ENCODE measurements at regions not wholly inside any gene's neighbourhood (a gene's known extent, or its start where the extent isn't known, plus 50 kb on each side); places are given as distances from the start of the nearest gene placed in this dataset.

DNA sequence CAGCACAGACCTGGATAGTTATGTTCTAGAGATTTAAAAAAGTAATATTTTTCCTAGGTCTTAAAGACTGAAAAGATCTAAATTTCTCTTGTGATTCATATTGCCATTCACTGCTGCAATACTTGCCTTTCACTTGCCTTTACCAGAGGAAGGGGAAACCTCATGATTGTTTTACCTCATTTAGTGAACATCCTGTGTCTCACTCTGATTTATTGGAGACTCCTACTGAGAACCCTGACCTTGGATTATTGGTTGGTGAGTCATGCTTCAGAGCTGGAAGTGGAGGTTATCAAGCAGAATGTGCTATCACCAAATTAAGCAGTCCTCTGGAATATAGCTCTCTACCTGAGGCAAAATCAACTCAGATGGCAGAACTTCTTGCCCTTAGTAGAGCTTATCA, 500.5 kb downstream of the TSN start:
- peak; percentile 4 for DNase-seq (ENCODE audit: low read depth, low spot score)
- in situ Hi-C loops (cut with HindIII; ENCODE audit: low sequenced_read_pairs), result no loop called here
- TF ChIP-seq, protein P1, sequence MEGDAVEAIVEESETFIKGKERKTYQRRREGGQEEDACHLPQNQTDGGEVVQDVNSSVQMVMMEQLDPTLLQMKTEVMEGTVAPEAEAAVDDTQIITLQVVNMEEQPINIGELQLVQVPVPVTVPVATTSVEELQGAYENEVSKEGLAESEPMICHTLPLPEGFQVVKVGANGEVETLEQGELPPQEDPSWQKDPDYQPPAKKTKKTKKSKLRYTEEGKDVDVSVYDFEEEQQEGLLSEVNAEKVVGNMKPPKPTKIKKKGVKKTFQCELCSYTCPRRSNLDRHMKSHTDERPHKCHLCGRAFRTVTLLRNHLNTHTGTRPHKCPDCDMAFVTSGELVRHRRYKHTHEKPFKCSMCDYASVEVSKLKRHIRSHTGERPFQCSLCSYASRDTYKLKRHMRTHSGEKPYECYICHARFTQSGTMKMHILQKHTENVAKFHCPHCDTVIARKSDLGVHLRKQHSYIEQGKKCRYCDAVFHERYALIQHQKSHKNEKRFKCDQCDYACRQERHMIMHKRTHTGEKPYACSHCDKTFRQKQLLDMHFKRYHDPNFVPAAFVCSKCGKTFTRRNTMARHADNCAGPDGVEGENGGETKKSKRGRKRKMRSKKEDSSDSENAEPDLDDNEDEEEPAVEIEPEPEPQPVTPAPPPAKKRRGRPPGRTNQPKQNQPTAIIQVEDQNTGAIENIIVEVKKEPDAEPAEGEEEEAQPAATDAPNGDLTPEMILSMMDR (IDR thresholded peaks at IDR 0.05; ENCODE audit: low read depth, low read length), result no peak

DNA sequence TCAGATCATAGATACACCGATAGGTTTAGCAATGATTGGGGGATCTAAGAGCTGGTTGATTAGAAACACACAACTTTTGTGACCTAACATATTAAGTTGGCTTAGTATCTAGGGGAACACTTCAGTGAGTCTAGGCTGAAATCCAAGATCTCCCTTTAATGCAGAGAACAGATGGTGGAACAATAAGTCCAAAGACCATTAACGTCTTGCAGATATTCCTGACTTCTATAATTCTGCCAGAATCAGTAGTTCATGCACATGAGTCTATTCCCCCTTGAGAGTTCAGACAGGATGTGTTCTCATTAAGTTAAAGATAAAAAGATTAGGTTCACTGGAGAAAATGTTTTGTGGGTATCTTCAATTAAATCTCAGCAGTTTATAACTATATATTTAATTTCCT, 506.5 kb downstream of the TSN start:
- TF ChIP-seq, protein P1 (IDR thresholded peaks at IDR 0.05; ENCODE audit: low read depth, low read length), result no peak
- no peak overlapping the region for H3K4me3 ChIP-seq (ENCODE audit: low read depth, low read length)
- in situ Hi-C loops (cut with HindIII; ENCODE audit: low sequenced_read_pairs), result no loop called here
- DNase-seq (ENCODE audit: low read depth, low spot score), result no peak

More for the DNA sequence above, 500.5 kb downstream of the TSN start:
- no peak overlapping the region for H3K4me3 ChIP-seq (ENCODE audit: low read depth, low read length)

DNA sequence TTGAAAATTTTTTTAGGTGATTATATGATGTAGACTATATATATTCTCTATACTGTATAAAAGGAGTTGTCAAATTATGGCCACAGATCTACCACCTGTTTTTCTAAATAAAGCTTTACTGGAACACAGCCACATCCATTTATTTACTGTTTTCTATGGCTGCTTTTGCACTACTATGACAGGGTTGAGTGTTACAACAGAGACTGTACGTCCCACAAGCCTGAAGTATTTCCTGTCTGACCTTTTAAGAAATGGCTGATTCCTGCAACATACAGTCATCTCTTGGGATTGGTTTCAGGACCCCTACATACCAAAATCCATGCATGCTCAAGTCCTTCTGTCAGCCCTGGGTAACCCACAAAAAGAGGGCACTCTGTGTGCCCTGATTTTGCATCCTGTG, 508.3 kb downstream of the TSN start:
- TF ChIP-seq, protein P1 (IDR thresholded peaks at IDR 0.05; ENCODE audit: low read depth, low read length), result no peak
- H3K4me3 ChIP-seq (ENCODE audit: low read depth, low read length), result no peak overlapping the region
- in situ Hi-C loops (cut with HindIII; ENCODE audit: low sequenced_read_pairs), result no loop called here
- no peak for DNase-seq (ENCODE audit: low read depth, low spot score)

DNA sequence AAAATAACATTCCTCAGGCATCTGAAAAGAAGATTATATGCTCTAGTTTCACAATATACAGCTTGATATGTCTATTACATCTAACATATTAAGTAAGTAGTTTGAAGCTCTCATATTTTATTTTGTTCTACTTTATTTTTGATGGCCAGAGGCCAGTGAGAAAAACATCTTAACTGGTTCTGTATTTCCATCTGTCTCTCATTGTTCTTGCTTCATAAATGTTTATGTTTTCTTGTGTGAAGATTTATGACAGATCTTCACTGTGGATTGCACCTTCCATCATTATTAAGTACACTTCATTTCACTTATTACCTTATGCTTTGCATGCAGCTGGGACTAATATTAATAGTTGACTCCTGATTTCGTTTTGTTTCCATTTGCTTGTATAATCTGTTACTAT, 511.2 kb downstream of the TSN start:
- TF ChIP-seq, protein P1 (IDR thresholded peaks at IDR 0.05; ENCODE audit: low read depth, low read length), result no peak
- DNase-seq (ENCODE audit: low read depth, low spot score), result no peak
- H3K4me3 ChIP-seq (ENCODE audit: low read depth, low read length), result no peak overlapping the region
- in situ Hi-C loops (cut with HindIII; ENCODE audit: low sequenced_read_pairs), result no loop called here

DNA sequence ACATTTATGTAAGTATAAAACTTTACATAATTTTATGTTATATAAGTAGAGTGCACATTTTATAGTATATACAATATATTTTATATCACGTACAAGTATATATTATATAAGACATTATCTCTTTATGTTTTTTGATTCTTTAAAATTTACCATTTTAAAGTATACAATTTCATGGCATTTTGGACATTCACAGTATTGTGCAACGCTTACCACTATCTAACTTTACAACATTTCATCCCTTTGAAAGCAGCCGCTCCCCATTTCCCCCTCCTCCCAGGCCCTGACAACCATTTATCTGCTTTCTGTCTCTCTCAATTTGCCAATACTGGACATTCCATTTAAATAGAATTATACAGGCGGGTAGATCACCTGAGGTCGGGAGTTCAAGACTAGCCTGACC, 512.5 kb downstream of the TSN start:
- TF ChIP-seq, protein P1 (IDR thresholded peaks at IDR 0.05; ENCODE audit: low read depth, low read length), result no peak
- no peak overlapping the region for H3K4me3 ChIP-seq (ENCODE audit: low read depth, low read length)
- no peak for DNase-seq (ENCODE audit: low read depth, low spot score)
- in situ Hi-C loops (cut with HindIII; ENCODE audit: low sequenced_read_pairs), result no loop called here

DNA sequence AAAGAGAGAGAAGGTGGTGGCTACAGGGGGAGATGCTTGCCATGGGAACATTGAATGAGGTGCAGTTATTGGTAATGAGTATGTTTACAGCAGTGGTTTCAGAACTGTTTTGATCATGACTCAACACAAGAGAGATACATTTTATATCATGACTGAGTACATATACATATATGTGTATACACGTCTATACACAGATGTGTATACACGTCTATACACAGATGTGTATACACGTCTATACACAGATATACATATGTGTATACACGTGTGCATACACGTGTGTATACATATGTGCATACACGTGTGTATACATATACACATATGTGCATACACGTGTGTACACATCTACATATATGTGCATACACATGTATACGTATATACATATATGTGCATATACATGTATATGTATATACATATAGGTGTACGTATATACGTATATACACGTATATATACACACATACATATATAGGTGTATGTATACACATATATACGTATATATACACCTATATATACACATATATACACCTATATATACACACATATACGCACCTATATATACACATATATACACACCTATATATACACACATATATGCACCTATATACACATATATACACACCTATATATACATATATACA, 518.5 kb downstream of the TSN start:
- TF ChIP-seq, protein P1 (IDR thresholded peaks at IDR 0.05; ENCODE audit: low read depth, low read length), result no peak
- no peak for DNase-seq (ENCODE audit: low read depth, low spot score)

More for the DNA sequence above, 518.5 kb downstream of the TSN start:
- in situ Hi-C loops (cut with HindIII; ENCODE audit: low sequenced_read_pairs), result no loop called here
- H3K4me3 ChIP-seq (ENCODE audit: low read depth, low read length), result no peak overlapping the region

Measured in astrocyte of the spinal cord (primary cell).